Mesendoderm (in vitro differentiated cells): ENCODE measurements at regions not wholly inside any gene's neighbourhood (a gene's known extent, or its start where the extent isn't known, plus 50 kb on each side); places are given as distances from the start of the nearest gene placed in this dataset.

Source experiments
- DNase-seq: peaks from one replicate; pipeline ENCODE4 v3.0.0; 2013
- H2AK5ac ChIP-seq: 2 replicates; pipeline ENCODE4 v1.6.1; 2013; ENCODE audit warnings: low read length, inconsistent platforms
- H2BK120ac ChIP-seq: 2 replicates; pipeline ENCODE4 v1.6.1; 2013; ENCODE audit warnings: low read depth, mild to moderate bottlenecking, low read length, moderate library complexity, mixed read lengths
- H2BK15ac ChIP-seq: replicated peaks from 2 replicates; pipeline ENCODE4 v1.6.1; 2013; ENCODE audit warnings: low read depth, mild to moderate bottlenecking, moderate library complexity
- H2BK5ac ChIP-seq: 2 replicates; pipeline ENCODE4 v1.6.1; 2013; ENCODE audit warnings: low read length, inconsistent platforms
- H3K18ac ChIP-seq: 2 replicates; pipeline ENCODE4 v1.6.1; 2013; ENCODE audit warnings: mild to moderate bottlenecking, low read length, mixed read lengths
- H3K23ac ChIP-seq: one replicate; pipeline ENCODE4 v1.6.1; 2013; ENCODE audit warnings: low read length
- H3K27ac ChIP-seq: 2 replicates; pipeline ENCODE4 v1.5.1; 2013; ENCODE audit warnings: low read depth, mild to moderate bottlenecking, inconsistent platforms, low read length, moderate library complexity
- H3K27me3 ChIP-seq: 2 replicates; pipeline ENCODE4 v1.6.1; 2013; ENCODE audit warnings: low read length, control low read depth, mild to moderate bottlenecking, inconsistent platforms; ENCODE audit not compliant: insufficient read depth, poor library complexity
- H3K36me3 ChIP-seq: 2 replicates; pipeline ENCODE4 v1.6.1; 2013; ENCODE audit warnings: low read length, inconsistent platforms; ENCODE audit not compliant: control insufficient read depth, insufficient read depth
- H3K4ac ChIP-seq: one replicate; pipeline ENCODE4 v1.6.1; 2013; ENCODE audit warnings: low read depth, mild to moderate bottlenecking, low read length, moderate library complexity
- H3K4me1 ChIP-seq: 2 replicates; pipeline ENCODE4 v1.6.1; 2013; ENCODE audit warnings: low read depth, low read length, inconsistent platforms; ENCODE audit not compliant: control insufficient read depth
- H3K4me2 ChIP-seq: 2 replicates; pipeline ENCODE4 v1.6.1; 2013; ENCODE audit warnings: low read length
- H3K4me3 ChIP-seq: 2 replicates; pipeline ENCODE4 v1.5.1; 2013; ENCODE audit warnings: mild to moderate bottlenecking, low read length
- H3K56ac ChIP-seq: one replicate; pipeline ENCODE4 v1.6.1; 2013; ENCODE audit warnings: low read length
- H3K79me1 ChIP-seq: 2 replicates; pipeline ENCODE4 v1.6.1; 2013; ENCODE audit warnings: low read length, inconsistent platforms
- H3K79me2 ChIP-seq: 2 replicates; pipeline ENCODE4 v1.6.1; 2013; ENCODE audit warnings: mild to moderate bottlenecking, low read length; ENCODE audit not compliant: control insufficient read depth, insufficient read depth
- H3K9ac ChIP-seq: 2 replicates; pipeline ENCODE4 v1.6.1; 2013; ENCODE audit warnings: low read length, inconsistent platforms
- H4K5ac ChIP-seq: one replicate; pipeline ENCODE4 v1.6.1; 2013; ENCODE audit warnings: low read length
- H4K8ac ChIP-seq: one replicate; pipeline ENCODE4 v1.6.1; 2013; ENCODE audit warnings: low read depth, mild to moderate bottlenecking, control low read depth, low read length, moderate library complexity
- WGBS: extraction: QIAGEN DNeasy Blood & Tissue Kit; methylation state at CpG from one replicate; pipeline ENCODE4 v1.1.7; 2013; ENCODE audit warnings: low lambda C conversion rate, missing lambda C conversion rate; ENCODE audit not compliant: insufficient coverage; ENCODE audit errors: extremely low coverage; 5-methylcytosine and 5-hydroxymethylcytosine counted together

DNA sequence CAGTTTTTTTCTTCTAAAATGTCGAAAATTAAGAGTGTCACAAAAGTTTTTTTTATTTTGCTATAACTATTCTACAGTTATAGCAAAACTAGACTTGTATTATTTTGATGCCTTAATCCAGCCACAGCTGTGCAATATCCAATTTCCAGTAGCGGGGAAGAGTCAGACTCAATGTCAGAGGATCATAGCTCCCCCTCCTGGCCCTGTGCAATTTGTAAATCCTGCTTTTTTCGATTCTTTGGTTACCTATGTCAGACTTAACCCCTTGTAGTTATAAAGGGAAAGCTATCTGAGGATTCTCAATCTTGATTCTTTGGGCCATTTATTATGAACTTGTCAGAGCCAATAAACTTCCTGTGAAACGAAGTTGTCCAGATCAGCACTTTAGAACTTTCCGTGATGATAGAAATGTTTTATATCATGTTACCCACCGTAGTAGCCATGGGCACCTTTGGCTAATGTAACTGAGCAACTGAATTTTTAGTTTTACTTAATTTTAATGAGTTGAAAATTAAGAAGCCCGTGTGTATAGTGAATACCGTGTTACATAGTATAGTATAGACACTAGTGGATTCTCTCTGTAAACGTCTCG lies 87.7 kb upstream of the PRKCQ start:
- Histone ChIP-seq H2BK5ac (no peak overlapping the region), H3K4me1 (no peaks in the 10 kb centered on the region), H4K5ac (no peak overlapping the region), H3K79me1 (no peaks in the 10 kb centered on the region), H3K9ac (no peak overlapping the region), H3K4me3 (no peak overlapping the region), H2BK15ac (no peak overlapping the region), H3K27me3 (no peaks in the 10 kb centered on the region), H3K27ac (no peak overlapping the region), H3K4ac (no peak overlapping the region), H3K18ac (no peak overlapping the region), H3K79me2 (no peaks in the 10 kb centered on the region), H3K4me2 (no peak overlapping the region), H3K23ac (no peak overlapping the region), H3K56ac (no peak overlapping the region), H2BK120ac (no peak overlapping the region), H2AK5ac (no peak overlapping the region), H3K36me3 (no peaks in the 10 kb centered on the region), H4K8ac (no peak overlapping the region)
- peak; percentile 57 for DNase-seq
- no CpG with 5 or more reads among the region's 10 CpGs for whole genome bisulfite sequencing

DNA sequence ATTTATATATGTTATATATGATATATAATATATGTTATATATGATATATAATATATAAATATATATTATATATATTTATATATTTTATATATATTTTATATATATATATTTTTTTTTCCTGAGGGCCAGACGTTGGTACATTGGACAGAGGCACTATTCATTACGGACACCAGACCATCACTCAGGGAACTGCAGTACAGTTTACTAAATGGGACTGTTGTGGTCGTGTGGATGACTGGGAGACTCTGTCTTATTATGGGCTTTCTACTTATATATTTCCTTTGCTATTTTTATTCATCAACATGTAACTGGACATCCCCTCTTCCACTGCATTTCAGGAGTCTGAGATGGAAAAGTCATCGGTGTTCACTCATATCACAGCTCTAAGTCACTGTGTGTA lies 87.1 kb upstream of the PRKCQ start:
- no peaks in the 10 kb centered on the region for H3K27me3 ChIP-seq
- no peak overlapping the region for H3K18ac ChIP-seq
- H3K36me3 ChIP-seq: no peaks in the 10 kb centered on the region
- H2AK5ac ChIP-seq: no peak overlapping the region
- WGBS: no CpG with 5 or more reads among the region's 4 CpGs
- H2BK15ac ChIP-seq: no peak overlapping the region
- H3K27ac ChIP-seq: no peak overlapping the region
- H3K4ac ChIP-seq: no peak overlapping the region
- H3K4me2 ChIP-seq: no peak overlapping the region
- no peaks in the 10 kb centered on the region for H3K79me1 ChIP-seq
- no peak overlapping the region for H3K4me3 ChIP-seq
- no peak overlapping the region for H3K9ac ChIP-seq
- no peak overlapping the region for H2BK5ac ChIP-seq
- H2BK120ac ChIP-seq: no peak overlapping the region
- no peak overlapping the region for H4K5ac ChIP-seq
- no peaks in the 10 kb centered on the region for H3K79me2 ChIP-seq
- no peak for DNase-seq
- H3K56ac ChIP-seq: no peak overlapping the region
- H3K23ac ChIP-seq: no peak overlapping the region
- H4K8ac ChIP-seq: no peak overlapping the region
- no peaks in the 10 kb centered on the region for H3K4me1 ChIP-seq

DNA sequence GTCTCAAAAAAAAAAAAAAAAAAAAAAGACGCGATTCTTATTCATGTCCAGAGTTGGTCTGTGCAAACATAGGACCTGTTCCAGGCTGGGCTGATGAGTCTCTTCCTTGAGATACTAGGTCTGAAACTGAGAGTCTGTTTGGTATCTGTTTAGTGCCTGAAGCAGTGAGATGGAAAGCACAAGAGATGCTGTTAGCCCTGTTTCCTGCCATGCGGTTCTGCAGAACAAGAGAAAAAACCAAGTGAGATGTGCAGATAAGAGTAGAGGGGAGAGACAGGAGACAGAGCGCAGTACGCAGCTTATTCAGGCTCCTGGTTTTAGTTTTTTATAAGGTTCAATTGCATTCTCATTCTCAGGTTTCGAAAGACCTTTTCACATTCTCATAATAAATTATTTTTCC lies 85.8 kb upstream of the PRKCQ start:
- H2AK5ac ChIP-seq: no peak overlapping the region
- no peak for DNase-seq
- H3K79me1 ChIP-seq: no peaks in the 10 kb centered on the region
- WGBS: no CpG with 5 or more reads among the region's 6 CpGs
- no peak overlapping the region for H3K56ac ChIP-seq
- H3K36me3 ChIP-seq: no peaks in the 10 kb centered on the region
- no peak overlapping the region for H2BK15ac ChIP-seq
- H4K8ac ChIP-seq: no peak overlapping the region
- H2BK5ac ChIP-seq: no peak overlapping the region
- H3K4me2 ChIP-seq: no peak overlapping the region
- H3K4me3 ChIP-seq: no peak overlapping the region
- H3K27ac ChIP-seq: no peak overlapping the region
- H3K4ac ChIP-seq: no peak overlapping the region
- H3K27me3 ChIP-seq: no peaks in the 10 kb centered on the region
- no peak overlapping the region for H3K18ac ChIP-seq
- no peak overlapping the region for H2BK120ac ChIP-seq
- no peaks in the 10 kb centered on the region for H3K4me1 ChIP-seq
- H3K9ac ChIP-seq: no peak overlapping the region
- no peak overlapping the region for H4K5ac ChIP-seq
- H3K23ac ChIP-seq: no peak overlapping the region
- no peaks in the 10 kb centered on the region for H3K79me2 ChIP-seq

DNA sequence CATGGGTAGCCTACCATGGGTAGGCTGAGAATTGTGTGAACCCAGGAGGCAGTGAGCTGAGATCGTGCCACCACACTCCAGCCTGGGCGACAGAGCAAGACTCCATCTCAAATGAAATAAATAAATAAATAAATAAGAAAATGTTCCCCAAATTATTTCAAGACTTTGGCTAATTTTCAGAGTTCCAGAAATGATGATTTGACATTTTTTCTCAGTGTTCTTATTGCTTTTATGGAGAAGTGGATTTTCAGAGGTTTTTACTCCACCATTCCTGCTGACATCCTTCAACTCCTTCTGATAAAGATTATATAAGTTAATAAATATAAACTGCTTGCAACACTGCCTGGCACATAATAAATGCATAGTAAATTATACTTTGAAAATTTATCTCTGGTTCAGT lies 80.4 kb upstream of the PRKCQ start:
- Histone ChIP-seq H3K18ac (no peak overlapping the region), H2BK120ac (no peak overlapping the region), H3K79me2 (no peaks in the 10 kb centered on the region), H3K27ac (no peak overlapping the region), H3K23ac (no peak overlapping the region), H4K5ac (no peak overlapping the region), H3K4me2 (no peak overlapping the region), H3K36me3 (no peaks in the 10 kb centered on the region), H4K8ac (no peak overlapping the region), H2AK5ac (no peak overlapping the region), H3K79me1 (no peaks in the 10 kb centered on the region), H2BK5ac (no peak overlapping the region), H3K4ac (no peak overlapping the region), H3K27me3 (no peaks in the 10 kb centered on the region), H3K56ac (no peak overlapping the region), H2BK15ac (no peak overlapping the region), H3K4me1 (no peaks in the 10 kb centered on the region), H3K9ac (no peak overlapping the region), H3K4me3 (no peak overlapping the region)
- WGBS: no CpG with 5 or more reads among the region's 2 CpGs
- DNase-seq: no peak

DNA sequence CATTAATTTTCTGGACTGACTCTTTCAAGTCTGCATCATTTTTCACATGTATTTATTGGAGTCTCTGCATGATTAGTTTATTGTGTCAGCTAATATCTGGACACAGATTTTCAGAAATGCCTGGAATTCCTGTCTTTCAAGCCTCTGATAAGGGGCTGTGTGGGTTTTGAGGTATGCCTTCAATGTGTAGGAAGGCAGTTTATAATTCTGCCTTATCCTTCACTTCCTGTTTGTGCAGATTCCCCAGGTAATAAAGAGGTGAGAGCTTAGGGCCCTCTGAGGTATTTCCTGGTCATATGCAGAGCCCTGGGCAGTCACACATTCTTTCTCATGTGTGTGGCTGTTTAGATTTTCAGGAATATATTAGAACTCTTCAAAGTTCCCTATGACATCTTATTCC lies 79.4 kb upstream of the PRKCQ start:
- H3K23ac ChIP-seq: no peak overlapping the region
- no peaks in the 10 kb centered on the region for H3K4me1 ChIP-seq
- H3K79me2 ChIP-seq: no peaks in the 10 kb centered on the region
- H3K79me1 ChIP-seq: no peaks in the 10 kb centered on the region
- no peak overlapping the region for H2BK5ac ChIP-seq
- no peak overlapping the region for H3K27ac ChIP-seq
- no peak overlapping the region for H3K4me3 ChIP-seq
- H3K36me3 ChIP-seq: no peaks in the 10 kb centered on the region
- no peaks in the 10 kb centered on the region for H3K27me3 ChIP-seq
- no peak overlapping the region for H3K9ac ChIP-seq
- H3K4ac ChIP-seq: no peak overlapping the region
- peak; percentile 70 for DNase-seq
- no peak overlapping the region for H2BK120ac ChIP-seq
- no peak overlapping the region for H4K5ac ChIP-seq
- H4K8ac ChIP-seq: no peak overlapping the region
- no peak overlapping the region for H2BK15ac ChIP-seq
- H3K56ac ChIP-seq: no peak overlapping the region
- H3K4me2 ChIP-seq: no peak overlapping the region
- no peak overlapping the region for H3K18ac ChIP-seq
- no peak overlapping the region for H2AK5ac ChIP-seq

DNA sequence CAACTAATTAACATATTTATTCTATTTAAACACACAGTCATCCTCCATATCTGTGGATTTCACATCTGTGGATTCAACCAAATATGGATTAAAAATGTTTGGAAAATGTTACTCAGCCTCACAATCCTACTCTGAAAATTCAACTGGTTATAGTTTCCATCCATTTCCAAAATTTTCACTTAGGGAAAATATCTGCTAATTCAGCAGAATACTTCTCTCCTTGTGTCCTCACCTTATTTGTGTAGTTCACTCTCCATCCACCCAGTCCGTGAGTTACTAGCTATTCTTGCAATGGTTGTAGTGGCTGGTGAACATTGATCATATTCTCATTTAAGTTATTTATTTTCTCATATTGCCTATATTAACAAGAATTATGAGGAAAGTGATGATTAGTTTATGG lies 77.6 kb upstream of the PRKCQ start:
- no peaks in the 10 kb centered on the region for H3K36me3 ChIP-seq
- no peaks in the 10 kb centered on the region for H3K4me1 ChIP-seq
- H3K23ac ChIP-seq: no peak overlapping the region
- no peak overlapping the region for H3K27ac ChIP-seq
- no peak overlapping the region for H3K4ac ChIP-seq
- H2BK120ac ChIP-seq: no peak overlapping the region
- no peak overlapping the region for H2BK5ac ChIP-seq
- no peak for DNase-seq
- H3K18ac ChIP-seq: no peak overlapping the region
- H3K4me2 ChIP-seq: no peak overlapping the region
- no peak overlapping the region for H4K5ac ChIP-seq
- H2AK5ac ChIP-seq: no peak overlapping the region
- no peak overlapping the region for H3K56ac ChIP-seq
- no peaks in the 10 kb centered on the region for H3K79me1 ChIP-seq
- no peak overlapping the region for H2BK15ac ChIP-seq
- WGBS: no CpG with 5 or more reads among the region's 1 CpG
- H3K27me3 ChIP-seq: no peaks in the 10 kb centered on the region
- no peak overlapping the region for H3K4me3 ChIP-seq
- H3K79me2 ChIP-seq: no peaks in the 10 kb centered on the region
- no peak overlapping the region for H3K9ac ChIP-seq
- no peak overlapping the region for H4K8ac ChIP-seq
